H9 (cell line): ENCODE measurements at regions not wholly inside any gene's neighbourhood (a gene's known extent, or its start where the extent isn't known, plus 50 kb on each side); places are given as distances from the start of the nearest gene placed in this dataset.

Source experiments
- DNase-seq: peaks from one replicate; pipeline ENCODE4 v3.0.0-alpha.2; 2017
- H2AFZ ChIP-seq: one replicate; pipeline ENCODE4 v1.6.1; 2013; ENCODE audit warnings: mild to moderate bottlenecking, low read length, control low read depth, moderate library complexity
- H2AK5ac ChIP-seq: 2 replicates; pipeline ENCODE4 v1.6.1; 2013; ENCODE audit warnings: low read length, control low read depth, mixed read lengths; ENCODE audit not compliant: insufficient read length
- H2BK120ac ChIP-seq: one replicate; pipeline ENCODE4 v1.6.1; 2013; ENCODE audit warnings: low read depth, mild to moderate bottlenecking, low read length, control low read depth, inconsistent platforms; ENCODE audit not compliant: poor library complexity, severe bottlenecking
- H2BK12ac ChIP-seq: 2 replicates; pipeline ENCODE4 v1.6.1; 2013; ENCODE audit warnings: low read length, control low read depth, mixed read lengths, low read depth; ENCODE audit not compliant: insufficient read length
- H2BK15ac ChIP-seq: 2 replicates; pipeline ENCODE4 v1.6.1; 2013; ENCODE audit warnings: low read depth, low read length, control low read depth
- H2BK20ac ChIP-seq: one replicate; pipeline ENCODE4 v1.6.1; 2013; ENCODE audit warnings: low read depth, mild to moderate bottlenecking, low read length, control low read depth, inconsistent platforms; ENCODE audit not compliant: poor library complexity, severe bottlenecking
- H2BK5ac ChIP-seq: 2 replicates; pipeline ENCODE4 v1.6.1; 2013; ENCODE audit warnings: low read length, control low read depth, mixed read lengths; ENCODE audit not compliant: insufficient read length
- H3K14ac ChIP-seq: 2 replicates; pipeline ENCODE4 v1.6.1; 2013; ENCODE audit warnings: low read length, control low read depth; ENCODE audit not compliant: insufficient read depth
- H3K18ac ChIP-seq: 2 replicates; pipeline ENCODE4 v1.6.1; 2013; ENCODE audit warnings: low read depth, mild to moderate bottlenecking, mixed read lengths, low read length, control low read depth; ENCODE audit not compliant: insufficient read length
- H3K23ac ChIP-seq: 2 replicates; pipeline ENCODE4 v1.6.1; 2013; ENCODE audit warnings: low read length, control low read depth, mixed read lengths, low read depth; ENCODE audit not compliant: insufficient read length
- H3K23me2 ChIP-seq: 2 replicates; pipeline ENCODE4 v1.6.1; 2013; ENCODE audit warnings: low read depth, mild to moderate bottlenecking, mixed read lengths, low read length, control low read depth; ENCODE audit not compliant: insufficient read length, poor library complexity, severe bottlenecking
- H3K27ac ChIP-seq: 2 replicates; pipeline ENCODE4 v1.5.1; 2013; ENCODE audit warnings: low read length, control low read depth, mixed read lengths, low read depth; ENCODE audit not compliant: insufficient read length
- H3K27me3 ChIP-seq: 2 replicates; pipeline ENCODE4 v1.6.1; 2013; ENCODE audit warnings: low read length, control low read depth, inconsistent platforms; ENCODE audit not compliant: insufficient read depth
- H3K4ac ChIP-seq: 2 replicates; pipeline ENCODE4 v1.6.1; 2013; ENCODE audit warnings: low read depth, mild to moderate bottlenecking, control low read depth, inconsistent platforms, low read length, moderate library complexity
- H3K4me1 ChIP-seq: 2 replicates; pipeline ENCODE4 v1.6.1; 2013; ENCODE audit warnings: low read length, control low read depth, inconsistent platforms; ENCODE audit not compliant: insufficient read depth
- H3K4me2 ChIP-seq: 2 replicates; pipeline ENCODE4 v1.6.1; 2013; ENCODE audit warnings: low read length, control low read depth, mixed read lengths; ENCODE audit not compliant: insufficient read length, insufficient read depth
- H3K56ac ChIP-seq: 2 replicates; pipeline ENCODE4 v1.6.1; 2013; ENCODE audit warnings: low read depth, mild to moderate bottlenecking, mixed read lengths, low read length, control low read depth; ENCODE audit not compliant: insufficient read length
- H3K79me1 ChIP-seq: 2 replicates; pipeline ENCODE4 v1.6.1; 2013; ENCODE audit warnings: low read depth, mild to moderate bottlenecking, moderate library complexity, low read length, control low read depth, inconsistent platforms; ENCODE audit not compliant: insufficient read depth, poor library complexity, severe bottlenecking
- H3K79me2 ChIP-seq: 2 replicates; pipeline ENCODE4 v1.6.1; 2013; ENCODE audit warnings: low read length, control low read depth, inconsistent platforms; ENCODE audit not compliant: insufficient read depth
- H3K9ac ChIP-seq: 2 replicates; pipeline ENCODE4 v1.6.1; 2013; ENCODE audit warnings: low read length, control low read depth, mixed read lengths; ENCODE audit not compliant: insufficient read length; ENCODE audit errors: extremely low read depth
- H3K9me3 ChIP-seq: one replicate; pipeline ENCODE4 v1.6.1; 2013; ENCODE audit warnings: low read depth, low read length, inconsistent platforms; ENCODE audit not compliant: control insufficient read depth
- H3T11ph ChIP-seq: one replicate; pipeline ENCODE4 v1.6.1; 2013; ENCODE audit warnings: mild to moderate bottlenecking, low read length, control low read depth, inconsistent platforms
- H4K20me1 ChIP-seq: one replicate; pipeline ENCODE4 v1.6.1; 2013; ENCODE audit not compliant: control insufficient read depth, insufficient read length, insufficient read depth
- H4K5ac ChIP-seq: 2 replicates; pipeline ENCODE4 v1.6.1; 2013; ENCODE audit warnings: low read depth, mild to moderate bottlenecking, mixed read lengths, low read length, control low read depth; ENCODE audit not compliant: insufficient read length
- H4K8ac ChIP-seq: replicated peaks from 2 replicates; pipeline ENCODE4 v1.6.1; 2013; ENCODE audit warnings: low read length, control low read depth, mixed read lengths, low read depth; ENCODE audit not compliant: insufficient read length
- H4K91ac ChIP-seq: 2 replicates; pipeline ENCODE4 v1.6.1; 2013; ENCODE audit warnings: low read depth, mild to moderate bottlenecking, moderate library complexity, mixed read lengths, low read length, control low read depth; ENCODE audit not compliant: insufficient read length
- H3K27ac Mint-ChIP-seq, 3 experiments: 2 replicates in 2 of 3; 3 replicates in 1 of 3; pipeline ENCODE4 v1.8.0; 2020 to 2021; ENCODE audit warnings: mixed read lengths in 3 of 3, mild to moderate bottlenecking in 1 of 3, moderate library complexity in 1 of 3
- H3K27me3 Mint-ChIP-seq: 2 replicates; pipeline ENCODE4 v1.8.0; 2021; ENCODE audit warnings: low read depth, mild to moderate bottlenecking, moderate library complexity, mixed read lengths
- H3K36me3 Mint-ChIP-seq, 3 experiments: 2 replicates in 2 of 3; 3 replicates in 1 of 3; pipeline ENCODE4 v1.8.0; 2020 to 2021; ENCODE audit warnings: low read depth in 3 of 3, mixed read lengths in 3 of 3; ENCODE audit not compliant: insufficient read depth in 1 of 3
- H3K4me1 Mint-ChIP-seq, 2 experiments: 2 replicates each; pipeline ENCODE4 v1.8.0; 2020; ENCODE audit warnings: mixed read lengths in 2 of 2
- H3K4me3 Mint-ChIP-seq, 2 experiments: 2 replicates in 1 of 2; 3 replicates in 1 of 2; pipeline ENCODE4 v1.8.0; 2020 to 2021; ENCODE audit warnings: mild to moderate bottlenecking in 2 of 2, mixed read lengths in 2 of 2, moderate library complexity in 1 of 2
- H3K9me3 Mint-ChIP-seq, 2 experiments: 2 replicates in 1 of 2; 3 replicates in 1 of 2; pipeline ENCODE4 v1.8.0; 2020; ENCODE audit warnings: mild to moderate bottlenecking in 2 of 2, mixed read lengths in 2 of 2, moderate library complexity in 1 of 2
- TF ChIP-seq, protein P1 (sequence below): fragments of 200-600 bp; sonication (generic); conservative IDR thresholded peaks from 3 replicates; pipeline ENCODE4 v1.8.0; 2021; ENCODE audit warnings: antibody characterized with exemption, mild to moderate bottlenecking

DNA sequence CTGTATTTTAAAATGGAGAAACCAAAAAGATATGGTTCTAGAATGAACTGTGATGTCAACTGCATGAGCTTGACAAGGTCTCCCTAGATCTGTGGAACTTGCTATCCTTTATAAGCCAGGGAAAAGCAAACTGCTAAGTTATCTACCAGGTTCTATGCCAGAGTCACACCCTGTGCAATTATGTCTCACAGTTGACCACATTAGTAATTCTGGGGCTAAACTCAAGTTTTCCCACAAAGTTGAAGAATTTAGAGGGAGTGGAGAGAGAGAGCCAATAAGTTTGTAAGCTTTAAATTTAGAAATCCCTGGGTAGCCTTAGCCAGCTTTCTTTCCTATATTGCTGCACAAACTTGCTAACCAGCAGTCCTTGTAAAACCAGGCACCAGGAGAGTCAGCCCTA is 407.0 kb upstream of the SASH1 start:
- Histone ChIP-seq H3K4me1 (no peaks in the 10 kb centered on the region), H4K20me1 (no peaks in the 10 kb centered on the region), H2AK5ac (no peak overlapping the region), H3K18ac (no peak overlapping the region), H3K27ac (no peak overlapping the region), H3K27me3 (no peaks in the 10 kb centered on the region), H3K23me2 (no peaks in the 10 kb centered on the region), H3K14ac (no peak overlapping the region), H3K79me2 (no peaks in the 10 kb centered on the region), H4K8ac (no peak overlapping the region), H2BK120ac (no peak overlapping the region), H3K56ac (no peak overlapping the region), H2BK20ac (no peak overlapping the region), H3T11ph (no peak overlapping the region), H3K4me2 (no peak overlapping the region), H3K9me3 (no peaks in the 10 kb centered on the region), H3K79me1 (no peaks in the 10 kb centered on the region), H3K9ac (no peak overlapping the region), H2BK5ac (no peak overlapping the region), H2BK12ac (no peak overlapping the region), H2AFZ (no peak overlapping the region), H4K91ac (no peak overlapping the region), H2BK15ac (no peak overlapping the region), H3K4ac (no peak overlapping the region), H3K23ac (no peak overlapping the region), H4K5ac (no peak overlapping the region)
- TF ChIP-seq, protein P1, sequence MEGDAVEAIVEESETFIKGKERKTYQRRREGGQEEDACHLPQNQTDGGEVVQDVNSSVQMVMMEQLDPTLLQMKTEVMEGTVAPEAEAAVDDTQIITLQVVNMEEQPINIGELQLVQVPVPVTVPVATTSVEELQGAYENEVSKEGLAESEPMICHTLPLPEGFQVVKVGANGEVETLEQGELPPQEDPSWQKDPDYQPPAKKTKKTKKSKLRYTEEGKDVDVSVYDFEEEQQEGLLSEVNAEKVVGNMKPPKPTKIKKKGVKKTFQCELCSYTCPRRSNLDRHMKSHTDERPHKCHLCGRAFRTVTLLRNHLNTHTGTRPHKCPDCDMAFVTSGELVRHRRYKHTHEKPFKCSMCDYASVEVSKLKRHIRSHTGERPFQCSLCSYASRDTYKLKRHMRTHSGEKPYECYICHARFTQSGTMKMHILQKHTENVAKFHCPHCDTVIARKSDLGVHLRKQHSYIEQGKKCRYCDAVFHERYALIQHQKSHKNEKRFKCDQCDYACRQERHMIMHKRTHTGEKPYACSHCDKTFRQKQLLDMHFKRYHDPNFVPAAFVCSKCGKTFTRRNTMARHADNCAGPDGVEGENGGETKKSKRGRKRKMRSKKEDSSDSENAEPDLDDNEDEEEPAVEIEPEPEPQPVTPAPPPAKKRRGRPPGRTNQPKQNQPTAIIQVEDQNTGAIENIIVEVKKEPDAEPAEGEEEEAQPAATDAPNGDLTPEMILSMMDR = no peak
- no peak overlapping the region for H3K27ac Mint-ChIP-seq
- H3K4me1 Mint-ChIP-seq = no peaks in the 10 kb centered on the region; a peak in 1 of 4 replicates
- DNase-seq = no peak
- no peaks in the 10 kb centered on the region for H3K27me3 Mint-ChIP-seq
- H3K9me3 Mint-ChIP-seq = no peaks in the 10 kb centered on the region
- no peaks in the 10 kb centered on the region for H3K36me3 Mint-ChIP-seq
- H3K4me3 Mint-ChIP-seq = no peak overlapping the region
